GM21423 (cell line): ENCODE measurements at regions not wholly inside any gene's neighbourhood (a gene's known extent, or its start where the extent isn't known, plus 50 kb on each side); places are given as distances from the start of the nearest gene placed in this dataset.
"Not testable (repeated sequence)": the region's sequence is repeated elsewhere in the genome, so short reads cannot be mapped to it uniquely, and the experiment has no call there.

Experiments
- ATAC-seq: cut with Tn5 transposase; IDR thresholded peaks from one replicate; pipeline ENCODE4 v1.9.1; 2021; ENCODE audit warnings: mild to moderate bottlenecking, moderate library complexity; ENCODE audit not compliant: unreplicated experiment

- not testable (repeated sequence) for ATAC-seq
These were observed 53.6 kb upstream of the EDA2R start for GRCh38 chrX:66692512-66692911.
